ENCODE measurements at regions not wholly inside any gene's neighbourhood (a gene's known extent, or its start where the extent isn't known, plus 50 kb on each side); places are given as distances from the start of the nearest gene placed in this dataset.
A peak's percentile ranks its signal among the peaks of the same experiment; 100 is the strongest.

GRCh38 chr6:99121748-99122147, 174.0 kb upstream of the FBXL4 start:
- no peak for TF ChIP-seq POLR2A (IDR thresholded peaks at IDR 0.05)
- TF ChIP-seq POLR2AphosphoS5 (IDR thresholded peaks at IDR 0.05): no peak
- TF ChIP-seq CTCF (IDR thresholded peaks at IDR 0.05): no peak
- TF ChIP-seq EP300 (IDR thresholded peaks at IDR 0.05; ENCODE audit: low read depth): no peak
- in situ Hi-C loops (cut with MboI; ENCODE audit: low pct_ligation_motif_present in 1 of 4, low pct_unique_long_range_greater_than_20kb in 1 of 4, low sequenced_read_pairs in 3 of 4) (loop anchor here in 1 of 4 donors (25.0 kb wide), 1 partner anchor 1634 kb away; no protein-coding TSS in a partner anchor), intact Hi-C loops (cut with DNase I; ENCODE audit: low total_unique reads) (no loop called here)
- Histone ChIP-seq H3K4me3 (no peak overlapping the region), H3K9me3 (no peaks in the 10 kb centered on the region), H3K36me3 (no peaks in the 10 kb centered on the region), H3K27ac (no peak overlapping the region), H3K4me1 (no peaks in the 10 kb centered on the region), H3K27me3 (no peaks in the 10 kb centered on the region)
- 44 to 51% methylated on average over 2 to 3 of the region's 3 CpGs for WGBS, 2 donors (ENCODE audit: low coverage in 1 of 2)
- DNase-seq: no peak

GRCh38 chr6:99120641-99121040, 172.9 kb upstream of the FBXL4 start:
- in situ Hi-C loops (cut with MboI; ENCODE audit: low pct_ligation_motif_present in 1 of 4, low pct_unique_long_range_greater_than_20kb in 1 of 4, low sequenced_read_pairs in 3 of 4) (loop anchor here in 1 of 4 donors (25.0 kb wide), 1 partner anchor 1633 kb away; no protein-coding TSS in a partner anchor), intact Hi-C loops (cut with DNase I; ENCODE audit: low total_unique reads) (no loop called here)
- H3K4me1 ChIP-seq: no peaks in the 10 kb centered on the region
- H3K9me3 ChIP-seq: no peaks in the 10 kb centered on the region
- DNase-seq: no peak
- H3K27me3 ChIP-seq: no peaks in the 10 kb centered on the region
- TF ChIP-seq POLR2A (IDR thresholded peaks at IDR 0.05) (no peak), CTCF (IDR thresholded peaks at IDR 0.05) (no peak), POLR2AphosphoS5 (IDR thresholded peaks at IDR 0.05) (no peak), EP300 (IDR thresholded peaks at IDR 0.05; ENCODE audit: low read depth) (no peak)
- no peaks in the 10 kb centered on the region for H3K36me3 ChIP-seq
- no peak overlapping the region for H3K27ac ChIP-seq
- 91 to 93% methylated on average over 2 to 3 of the region's 3 CpGs for WGBS, 2 donors (ENCODE audit: low coverage in 1 of 2)
- no peak overlapping the region for H3K4me3 ChIP-seq

DNA sequence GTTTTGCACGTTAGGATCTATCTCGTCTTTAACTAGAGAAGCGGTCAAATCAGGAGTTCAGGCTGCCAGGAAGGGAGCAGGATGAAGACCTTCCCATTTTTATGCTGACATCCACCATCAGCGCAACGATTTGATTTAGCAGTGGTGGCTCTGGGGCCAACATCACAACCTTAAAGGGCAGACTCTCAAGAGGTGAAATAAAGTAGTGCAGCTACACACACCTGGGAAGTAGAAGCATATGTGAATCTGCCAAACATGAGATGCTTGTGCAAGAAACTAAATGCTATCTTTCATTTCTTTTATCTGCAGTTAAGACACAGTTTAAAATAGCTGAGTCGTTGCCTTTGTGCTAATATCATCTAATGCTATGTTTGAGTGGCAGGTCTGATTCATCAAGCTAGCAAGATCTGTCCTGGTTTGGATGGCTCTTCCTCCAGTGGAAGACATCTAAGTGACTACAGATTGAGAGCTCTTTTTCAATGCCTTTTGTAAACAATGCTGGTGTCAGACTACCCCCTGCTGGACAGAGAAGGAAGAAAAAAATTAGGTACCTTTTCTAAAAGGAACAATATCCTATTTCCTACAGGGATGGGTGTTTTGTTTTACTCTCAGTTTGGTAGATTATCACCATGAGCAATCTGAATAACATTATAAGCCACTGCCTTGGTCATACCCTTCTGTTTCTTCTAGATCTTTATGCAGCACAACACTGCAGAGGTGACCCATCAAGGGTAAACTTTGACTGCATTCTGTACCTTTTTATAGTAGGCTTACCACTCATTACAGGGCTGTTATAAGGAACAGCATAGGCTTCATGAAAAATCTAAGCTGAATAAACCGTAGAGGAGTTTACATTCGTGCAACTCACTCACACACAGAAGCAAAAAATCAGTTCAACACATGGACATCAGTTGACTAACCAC, 171.6 kb upstream of the FBXL4 start:
- in situ Hi-C loops (cut with MboI; ENCODE audit: low pct_ligation_motif_present in 1 of 4, low pct_unique_long_range_greater_than_20kb in 1 of 4, low sequenced_read_pairs in 3 of 4) (loop anchor here in 1 of 4 donors (25.0 kb wide), 1 partner anchor 1632 kb away; no protein-coding TSS in a partner anchor), intact Hi-C loops (cut with DNase I; ENCODE audit: low total_unique reads) (no loop called here)
- Histone ChIP-seq H3K4me3 (no peak overlapping the region), H3K9me3 (no peaks in the 10 kb centered on the region), H3K27ac (no peak overlapping the region), H3K4me1 (no peaks in the 10 kb centered on the region), H3K36me3 (no peaks in the 10 kb centered on the region), H3K27me3 (no peaks in the 10 kb centered on the region)
- no peak for DNase-seq
- no peak for TF ChIP-seq POLR2AphosphoS5 (IDR thresholded peaks at IDR 0.05)
- peak; percentile 59 to 70 (median 63) for TF ChIP-seq CTCF (IDR thresholded peaks at IDR 0.05)
- WGBS, 2 donors (ENCODE audit: low coverage in 1 of 2): 20 to 46% methylated on average over 2 to 8 of the region's 8 CpGs

DNA sequence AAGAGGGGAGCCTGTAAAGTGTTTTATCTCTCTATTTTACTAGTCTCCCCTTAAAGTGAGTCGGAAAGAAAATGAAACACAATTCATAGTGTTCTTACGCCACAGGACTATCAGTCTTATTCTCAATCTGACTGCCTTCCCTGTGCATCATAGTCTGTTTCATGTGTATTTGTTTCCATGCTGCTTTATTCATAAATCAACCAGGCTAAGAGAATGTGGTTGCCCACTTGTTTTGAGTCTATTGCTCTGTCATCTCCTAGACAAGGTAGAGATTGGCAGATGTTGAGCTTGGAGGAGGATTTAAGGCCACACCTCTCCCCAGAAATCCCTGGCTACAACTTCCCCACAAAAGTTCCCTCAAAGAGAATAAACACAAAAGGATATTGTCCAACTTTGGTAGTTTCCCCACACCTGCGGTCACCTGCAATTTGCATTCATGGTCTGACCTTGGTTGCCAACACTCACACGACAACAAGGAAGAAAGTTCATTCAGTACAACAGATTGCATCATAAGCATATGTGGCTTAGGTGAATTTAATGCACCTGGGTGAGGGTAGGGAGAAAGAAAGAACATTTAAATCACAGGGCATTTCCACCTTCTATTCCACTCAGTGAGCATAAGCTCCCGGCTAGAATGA, 167.1 kb upstream of the FBXL4 start:
- H3K36me3 ChIP-seq: no peaks in the 10 kb centered on the region
- WGBS, 2 donors (ENCODE audit: low coverage in 1 of 2): 57 to 63% methylated on average over 4 to 5 of the region's 5 CpGs
- in situ Hi-C loops (cut with MboI; ENCODE audit: low pct_ligation_motif_present in 1 of 4, low pct_unique_long_range_greater_than_20kb in 1 of 4, low sequenced_read_pairs in 3 of 4): loop anchor here in 1 of 4 donors (25.0 kb wide), 1 partner anchor 1628 kb away; no protein-coding TSS in a partner anchor
- H3K4me1 ChIP-seq: no peaks in the 10 kb centered on the region
- no peak overlapping the region for H3K27ac ChIP-seq
- no peaks in the 10 kb centered on the region for H3K27me3 ChIP-seq
- H3K4me3 ChIP-seq: no peak overlapping the region
- DNase-seq: no peak
- H3K9me3 ChIP-seq: no peaks in the 10 kb centered on the region
- intact Hi-C loops (cut with DNase I; ENCODE audit: low total_unique reads): no loop called here
- TF ChIP-seq EP300 (IDR thresholded peaks at IDR 0.05; ENCODE audit: low read depth): no peak

Measured in transverse colon (tissue), 4 donors.